Astrocyte of the spinal cord (primary cell): ENCODE measurements at regions not wholly inside any gene's neighbourhood (a gene's known extent, or its start where the extent isn't known, plus 50 kb on each side); places are given as distances from the start of the nearest gene placed in this dataset.

ENCODE experiments used
- DNase-seq: peaks from one replicate; pipeline ENCODE4 v3.0.0; 2011; ENCODE audit warnings: low read depth, low spot score
- H3K4me3 ChIP-seq: 2 replicates; pipeline ENCODE4 v1.5.1; 2011; ENCODE audit warnings: low read depth, mild to moderate bottlenecking, low read length, moderate library complexity
- CTCF ChIP-seq: IDR thresholded peaks from 2 replicates; pipeline ENCODE4 v1.5.1; 2012; ENCODE audit warnings: low read depth, mild to moderate bottlenecking, low read length, inconsistent platforms
- in situ Hi-C: cut with HindIII; loops from 2 replicates; pipeline ENCODE4 v1.10.0; 2017; ENCODE audit warnings: low sequenced_read_pairs

- no peak overlapping the region for H3K4me3 ChIP-seq
- no peak for DNase-seq
- no peak for TF ChIP-seq CTCF
- in situ Hi-C loops, result no loop called here
Observed at GRCh38 chr7:84603545-84603944, 409.0 kb upstream of the SEMA3A start.

- no peak for DNase-seq
- in situ Hi-C loops, result no loop called here
- H3K4me3 ChIP-seq, result no peak overlapping the region
- no peak for TF ChIP-seq CTCF
Observed at GRCh38 chr7:84595026-84595425, 400.4 kb upstream of the SEMA3A start.

- DNase-seq, result no peak
- H3K4me3 ChIP-seq, result no peak overlapping the region
- in situ Hi-C loops, result no loop called here
- no peak for TF ChIP-seq CTCF
Observed at GRCh38 chr7:84591897-84592296, 397.3 kb upstream of the SEMA3A start.

GRCh38 chr7:84589012-84589411 lies 394.4 kb upstream of the SEMA3A start:
- no peak for TF ChIP-seq CTCF
- in situ Hi-C loops, result no loop called here

GRCh38 chr7:84583331-84583730 lies 388.7 kb upstream of the SEMA3A start:
- H3K4me3 ChIP-seq, result no peak overlapping the region
- in situ Hi-C loops, result no loop called here
- DNase-seq, result no peak
- no peak for TF ChIP-seq CTCF

More at GRCh38 chr7:84589012-84589411, 394.4 kb upstream of the SEMA3A start:
- H3K4me3 ChIP-seq, result no peak overlapping the region
- no peak for DNase-seq

GRCh38 chr7:84582747-84583146 lies 388.2 kb upstream of the SEMA3A start:
- DNase-seq, result no peak
- no peak for TF ChIP-seq CTCF
- in situ Hi-C loops, result no loop called here
- H3K4me3 ChIP-seq, result no peak overlapping the region

- in situ Hi-C loops, result no loop called here
- no peak overlapping the region for H3K4me3 ChIP-seq
- TF ChIP-seq CTCF, result no peak
- DNase-seq, result no peak
Observed at GRCh38 chr7:84578825-84579224, 384.2 kb upstream of the SEMA3A start.
